Glutamatergic neuron (in vitro differentiated cells): ENCODE measurements at regions not wholly inside any gene's neighbourhood (a gene's known extent, or its start where the extent isn't known, plus 50 kb on each side); places are given as distances from the start of the nearest gene placed in this dataset.

ENCODE experiments used
- DNase-seq: peaks from one replicate; pipeline ENCODE4 v3.0.0; 2022
- H3K27ac Mint-ChIP-seq: one replicate; pipeline ENCODE4 v1.8.0; 2020; ENCODE audit warnings: mild to moderate bottlenecking, mixed read lengths, inconsistent platforms; ENCODE audit not compliant: unreplicated experiment
- H3K27me3 Mint-ChIP-seq: one replicate; pipeline ENCODE4 v1.8.0; 2020; ENCODE audit warnings: mild to moderate bottlenecking, moderate library complexity, mixed read lengths, inconsistent platforms; ENCODE audit not compliant: unreplicated experiment
- H3K36me3 Mint-ChIP-seq: one replicate; pipeline ENCODE4 v1.8.0; 2020; ENCODE audit warnings: mild to moderate bottlenecking, mixed read lengths, inconsistent platforms; ENCODE audit not compliant: unreplicated experiment
- H3K4me1 Mint-ChIP-seq: one replicate; pipeline ENCODE4 v1.8.0; 2020; ENCODE audit warnings: mild to moderate bottlenecking, low read depth, mixed read lengths, inconsistent platforms; ENCODE audit not compliant: unreplicated experiment
- H3K4me3 Mint-ChIP-seq: one replicate; pipeline ENCODE4 v1.8.0; 2020; ENCODE audit warnings: mild to moderate bottlenecking, mixed read lengths, inconsistent platforms; ENCODE audit not compliant: unreplicated experiment
- H3K9me3 Mint-ChIP-seq: one replicate; pipeline ENCODE4 v1.8.0; 2020; ENCODE audit warnings: mild to moderate bottlenecking, moderate library complexity, mixed read lengths, inconsistent platforms; ENCODE audit not compliant: unreplicated experiment
- CTCF ChIP-seq: fragments of 200-600 bp; sonication (generic); IDR thresholded peaks from one replicate; pipeline ENCODE4 v1.5.0; 2021; ENCODE audit not compliant: partially characterized antibody, unreplicated experiment

DNA sequence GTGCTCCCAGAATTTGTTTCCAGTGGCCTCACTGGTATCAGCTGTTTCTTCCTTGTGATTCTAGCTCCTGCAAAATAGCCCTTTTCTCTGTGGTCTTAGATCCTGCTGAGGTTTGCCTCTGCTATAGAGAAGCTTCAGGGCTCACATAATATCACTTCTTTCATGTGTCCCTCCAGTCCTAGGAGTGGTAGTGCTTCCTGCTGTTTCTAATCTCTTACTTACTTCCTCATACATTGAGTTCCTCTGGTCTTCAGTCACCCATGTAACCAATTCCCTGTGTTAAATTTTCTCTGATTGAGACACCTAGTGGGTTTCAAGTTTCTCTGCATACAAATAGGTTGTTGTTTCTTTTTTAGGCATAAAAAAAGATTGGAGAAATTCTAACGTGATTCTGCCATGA, 1567.9 kb downstream of the ARAP2 start:
- H3K4me3 Mint-ChIP-seq, result no peak overlapping the region
- H3K27me3 Mint-ChIP-seq, result no peaks in the 10 kb centered on the region
- H3K4me1 Mint-ChIP-seq, result no peaks in the 10 kb centered on the region
- no peak for DNase-seq
- no peak overlapping the region for H3K27ac Mint-ChIP-seq
- H3K36me3 Mint-ChIP-seq, result no peaks in the 10 kb centered on the region
- TF ChIP-seq CTCF, result no peak
- H3K9me3 Mint-ChIP-seq, result no peaks in the 10 kb centered on the region

DNA sequence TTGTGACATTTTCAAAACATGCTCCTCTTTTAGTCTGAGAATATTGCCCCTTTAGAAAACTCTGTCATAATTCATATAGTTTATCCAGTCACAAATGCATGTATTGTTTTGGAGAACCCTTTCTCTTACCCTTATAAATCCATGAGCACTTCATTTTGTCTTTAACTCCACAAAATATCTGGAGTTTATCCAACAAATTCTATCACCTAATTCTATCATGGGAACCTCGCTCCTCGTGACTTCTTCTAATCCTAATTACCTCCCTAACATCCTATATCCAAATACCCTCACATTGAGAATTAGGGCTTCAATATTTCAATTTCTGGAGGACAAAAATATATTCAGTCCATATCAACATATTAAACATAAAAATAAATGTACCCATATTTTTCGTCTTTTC, 1565.9 kb downstream of the ARAP2 start:
- H3K4me3 Mint-ChIP-seq, result no peak overlapping the region
- TF ChIP-seq CTCF, result no peak
- no peaks in the 10 kb centered on the region for H3K4me1 Mint-ChIP-seq
- no peak overlapping the region for H3K27ac Mint-ChIP-seq
- H3K36me3 Mint-ChIP-seq, result no peaks in the 10 kb centered on the region
- H3K27me3 Mint-ChIP-seq, result no peaks in the 10 kb centered on the region
- no peak for DNase-seq
- H3K9me3 Mint-ChIP-seq, result peaks cover 1% of the 10 kb centered on the region

- no peak overlapping the region for H3K4me3 Mint-ChIP-seq
- H3K36me3 Mint-ChIP-seq, result no peaks in the 10 kb centered on the region
- no peak for TF ChIP-seq CTCF
Measured at GRCh38 chr4:34679228-34679627, 1565.1 kb downstream of the ARAP2 start.

DNA sequence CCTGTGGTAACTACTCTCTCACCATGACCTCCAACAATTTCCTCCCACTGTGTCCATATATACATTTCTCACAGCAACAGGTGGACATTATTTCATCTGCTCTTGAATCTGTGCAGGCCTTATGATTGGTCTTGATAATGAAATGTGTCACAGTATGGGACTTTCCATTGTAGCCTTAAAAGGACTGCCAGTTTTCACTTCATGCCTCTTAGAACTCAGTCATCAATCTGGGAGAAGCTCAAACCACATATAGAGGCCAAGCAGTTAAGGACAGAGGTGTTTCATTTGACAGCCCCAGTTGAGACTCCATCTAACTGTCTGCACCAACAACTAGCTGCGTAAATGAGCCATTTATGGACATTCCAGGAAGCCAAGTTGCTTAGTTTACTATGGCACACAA, 1534.8 kb downstream of the ARAP2 start:
- DNase-seq, result no peak
- H3K27ac Mint-ChIP-seq, result no peak overlapping the region
- H3K4me3 Mint-ChIP-seq, result no peak overlapping the region
- H3K4me1 Mint-ChIP-seq, result no peaks in the 10 kb centered on the region
- peaks cover 6% of the 10 kb centered on the region for H3K9me3 Mint-ChIP-seq
- no peak for TF ChIP-seq CTCF
- no peaks in the 10 kb centered on the region for H3K27me3 Mint-ChIP-seq
- H3K36me3 Mint-ChIP-seq, result peaks cover 4% of the 10 kb centered on the region

More at GRCh38 chr4:34679228-34679627, 1565.1 kb downstream of the ARAP2 start:
- no peaks in the 10 kb centered on the region for H3K4me1 Mint-ChIP-seq
- H3K27ac Mint-ChIP-seq, result no peak overlapping the region
- H3K9me3 Mint-ChIP-seq, result peaks cover 1% of the 10 kb centered on the region
- no peaks in the 10 kb centered on the region for H3K27me3 Mint-ChIP-seq
- DNase-seq, result no peak

GRCh38 chr4:34718576-34719245, 1525.6 kb downstream of the ARAP2 start:
- H3K4me3 Mint-ChIP-seq, result no peak overlapping the region
- H3K27me3 Mint-ChIP-seq, result peaks cover 2% of the 10 kb centered on the region
- TF ChIP-seq CTCF, result no peak
- no peaks in the 10 kb centered on the region for H3K36me3 Mint-ChIP-seq
- no peak for DNase-seq
- no peak overlapping the region for H3K27ac Mint-ChIP-seq
- H3K9me3 Mint-ChIP-seq, result no peaks in the 10 kb centered on the region
- peaks cover 12% of the 10 kb centered on the region for H3K4me1 Mint-ChIP-seq
